ENCODE measurements at regions not wholly inside any gene's neighbourhood (a gene's known extent, or its start where the extent isn't known, plus 50 kb on each side); places are given as distances from the start of the nearest gene placed in this dataset.

- TF ChIP-seq CTCF (conservative IDR thresholded peaks at IDR 0.05; ENCODE audit: low read depth, low read length): no peak
- no peak for TF ChIP-seq EZH2 (IDR thresholded peaks at IDR 0.05; ENCODE audit: borderline replicate concordance, low read depth, low read length, poor library complexity, severe bottlenecking)
Observed at GRCh38 chr19:29031216-29031615, 181.7 kb downstream of the UQCRFS1 start.
